WTC11 (cell line): ENCODE measurements at regions not wholly inside any gene's neighbourhood (a gene's known extent, or its start where the extent isn't known, plus 50 kb on each side); places are given as distances from the start of the nearest gene placed in this dataset.

Source experiments
- ATAC-seq: fragments of 200-7000 bp; cut with Tn5 transposase; 2 replicates; pipeline ENCODE4 v1.10.0; 2021; ENCODE audit warnings: mild to moderate bottlenecking, moderate library complexity
- CTCF ChIA-PET: fragments of 300-600 bp; sonication (Branson Sonifier 250); formaldehyde crosslinking; loops from one replicate; lab custom pipeline; 2021; ENCODE audit warnings: antibody characterized with exemption; lab: Charles Lee
- POLR2A ChIA-PET: fragments of 350-600 bp; sonication (Branson Sonifier 250); formaldehyde crosslinking; loops from one replicate; lab custom pipeline; 2021; ENCODE audit warnings: antibody characterized with exemption; lab: Charles Lee
- DNase-seq: peaks from one replicate; pipeline ENCODE4 v3.0.0; 2021; ENCODE audit warnings: low spot score
- H3K27ac Mint-ChIP-seq: 2 replicates; pipeline ENCODE4 v1.8.0; 2021; ENCODE audit warnings: mixed read lengths
- H3K27me3 Mint-ChIP-seq: 2 replicates; pipeline ENCODE4 v1.8.0; 2021; ENCODE audit warnings: low read depth, mild to moderate bottlenecking, moderate library complexity, mixed read lengths
- H3K36me3 Mint-ChIP-seq: 2 replicates; pipeline ENCODE4 v1.8.0; 2021; ENCODE audit warnings: mixed read lengths
- H3K4me1 Mint-ChIP-seq: 2 replicates; pipeline ENCODE4 v1.8.0; 2022; ENCODE audit warnings: mixed read lengths
- H3K4me3 Mint-ChIP-seq: 2 replicates; pipeline ENCODE4 v1.8.0; 2021; ENCODE audit warnings: mild to moderate bottlenecking, moderate library complexity, mixed read lengths
- H3K9me3 Mint-ChIP-seq: 2 replicates; pipeline ENCODE4 v1.8.0; 2021; ENCODE audit warnings: mixed read lengths
- CBFB ChIP-seq: sonication (generic); formaldehyde crosslinking; IDR thresholded peaks from 2 replicates; pipeline ENCODE4 v1.8.1; 2022; ENCODE audit warnings: mild to moderate bottlenecking, low read depth, missing genetic modification reagents
- FOXP1 ChIP-seq: sonication (generic); formaldehyde crosslinking; IDR thresholded peaks from 2 replicates; pipeline ENCODE4 v1.8.0; 2022; ENCODE audit warnings: missing genetic modification reagents, mild to moderate bottlenecking, moderate library complexity, borderline replicate concordance
- JAZF1 ChIP-seq: fragments of 250-450 bp; sonication (Bioruptor Pico); IDR thresholded peaks from 2 replicates; pipeline ENCODE4 v1.9.0; 2021; ENCODE audit warnings: moderate library complexity, mild to moderate bottlenecking, inconsistent platforms
- NR1H2 ChIP-seq: sonication (generic); formaldehyde crosslinking; IDR thresholded peaks from 2 replicates; pipeline ENCODE4 v1.9.0; 2021; ENCODE audit warnings: mild to moderate bottlenecking, moderate library complexity, missing genetic modification reagents
- NR3C1 ChIP-seq: sonication (generic); formaldehyde crosslinking; conservative IDR thresholded peaks from 2 replicates; pipeline ENCODE4 v1.8.1; 2023; ENCODE audit warnings: low read depth, mild to moderate bottlenecking, missing genetic modification reagents
- TP53 ChIP-seq: sonication (generic); formaldehyde crosslinking; IDR thresholded peaks from 2 replicates; pipeline ENCODE4 v1.8.1; 2023; ENCODE audit warnings: mild to moderate bottlenecking, missing genetic modification reagents
- ZNF263 ChIP-seq: sonication (generic); formaldehyde crosslinking; IDR thresholded peaks from 2 replicates; pipeline ENCODE4 v1.8.1; 2022; ENCODE audit warnings: low read depth, mild to moderate bottlenecking, moderate library complexity, missing genetic modification reagents
- ZNF671 ChIP-seq: fragments of 250-450 bp; sonication (Bioruptor Pico); IDR thresholded peaks from 2 replicates; pipeline ENCODE4 v1.8.0; 2021; ENCODE audit warnings: mild to moderate bottlenecking
- TF ChIP-seq, protein P1 (sequence below): sonication (generic); formaldehyde crosslinking; IDR thresholded peaks from 2 replicates; pipeline ENCODE4 v1.8.0; 2023; ENCODE audit warnings: missing genetic modification reagents, mild to moderate bottlenecking, borderline replicate concordance
- TF ChIP-seq, protein P2 (sequence below): sonication (generic); formaldehyde crosslinking; IDR thresholded peaks from 2 replicates; pipeline ENCODE4 v1.8.0; 2022; ENCODE audit warnings: mild to moderate bottlenecking, missing genetic modification reagents
- TF ChIP-seq, protein P3 (sequence below): fragments of 200-600 bp; IDR thresholded peaks from 2 replicates; pipeline ENCODE4 v1.8.0; 2022; ENCODE audit warnings: antibody characterized with exemption
- TF ChIP-seq, protein P4 (sequence below): sonication (generic); formaldehyde crosslinking; IDR thresholded peaks from 2 replicates; pipeline ENCODE4 v1.8.1; 2022; ENCODE audit warnings: low read depth, missing genetic modification reagents, borderline replicate concordance
- TF ChIP-seq, protein P5 (sequence below): sonication (generic); formaldehyde crosslinking; IDR thresholded peaks from 2 replicates; pipeline ENCODE4 v1.8.0; 2023; ENCODE audit warnings: mild to moderate bottlenecking, missing genetic modification reagents

DNA sequence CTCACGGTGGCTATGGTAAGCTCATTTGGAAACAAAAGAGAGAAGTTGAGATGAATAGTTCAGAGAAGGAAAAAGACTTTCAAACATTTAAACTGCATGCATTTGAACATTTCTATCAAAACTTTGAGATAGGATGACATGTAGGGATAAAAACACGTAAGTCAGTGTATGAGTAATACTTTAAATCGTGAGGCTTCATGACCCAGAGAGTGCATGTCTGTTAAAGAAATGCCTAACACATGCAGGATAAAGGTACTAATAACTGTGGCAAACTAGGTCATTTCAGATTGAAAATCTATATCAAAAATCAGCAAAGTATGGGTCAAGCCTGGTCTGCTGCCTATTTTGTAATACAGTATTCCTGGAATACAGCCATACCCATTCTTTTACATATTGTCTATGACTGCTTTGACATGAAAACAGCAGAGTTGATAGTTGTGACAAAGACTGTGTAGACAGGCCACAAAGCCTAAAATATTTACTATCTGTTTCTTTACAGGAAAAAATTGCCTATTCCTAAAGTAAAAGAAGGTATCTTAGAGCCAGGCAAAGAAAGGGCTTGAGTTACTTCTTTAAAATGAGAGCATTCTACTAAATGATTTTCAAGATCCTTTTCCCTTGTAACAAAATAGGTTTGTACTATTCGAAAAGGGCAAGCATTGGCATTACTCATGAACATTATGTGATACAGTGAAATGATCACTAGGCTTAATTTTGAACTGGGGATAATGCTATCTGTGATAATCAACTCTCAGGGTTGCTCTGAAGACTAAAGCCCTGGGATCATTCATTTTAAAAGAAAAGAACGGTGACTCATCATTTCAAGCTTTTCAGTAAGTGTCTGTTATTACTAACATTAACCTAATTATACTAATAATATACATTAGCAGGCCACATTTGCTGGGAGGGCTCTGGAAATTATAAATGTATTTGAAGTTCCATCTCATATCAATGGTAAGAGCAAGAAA, 185.9 kb downstream of the CRPPA start (continued):
- TF ChIP-seq, protein P1, sequence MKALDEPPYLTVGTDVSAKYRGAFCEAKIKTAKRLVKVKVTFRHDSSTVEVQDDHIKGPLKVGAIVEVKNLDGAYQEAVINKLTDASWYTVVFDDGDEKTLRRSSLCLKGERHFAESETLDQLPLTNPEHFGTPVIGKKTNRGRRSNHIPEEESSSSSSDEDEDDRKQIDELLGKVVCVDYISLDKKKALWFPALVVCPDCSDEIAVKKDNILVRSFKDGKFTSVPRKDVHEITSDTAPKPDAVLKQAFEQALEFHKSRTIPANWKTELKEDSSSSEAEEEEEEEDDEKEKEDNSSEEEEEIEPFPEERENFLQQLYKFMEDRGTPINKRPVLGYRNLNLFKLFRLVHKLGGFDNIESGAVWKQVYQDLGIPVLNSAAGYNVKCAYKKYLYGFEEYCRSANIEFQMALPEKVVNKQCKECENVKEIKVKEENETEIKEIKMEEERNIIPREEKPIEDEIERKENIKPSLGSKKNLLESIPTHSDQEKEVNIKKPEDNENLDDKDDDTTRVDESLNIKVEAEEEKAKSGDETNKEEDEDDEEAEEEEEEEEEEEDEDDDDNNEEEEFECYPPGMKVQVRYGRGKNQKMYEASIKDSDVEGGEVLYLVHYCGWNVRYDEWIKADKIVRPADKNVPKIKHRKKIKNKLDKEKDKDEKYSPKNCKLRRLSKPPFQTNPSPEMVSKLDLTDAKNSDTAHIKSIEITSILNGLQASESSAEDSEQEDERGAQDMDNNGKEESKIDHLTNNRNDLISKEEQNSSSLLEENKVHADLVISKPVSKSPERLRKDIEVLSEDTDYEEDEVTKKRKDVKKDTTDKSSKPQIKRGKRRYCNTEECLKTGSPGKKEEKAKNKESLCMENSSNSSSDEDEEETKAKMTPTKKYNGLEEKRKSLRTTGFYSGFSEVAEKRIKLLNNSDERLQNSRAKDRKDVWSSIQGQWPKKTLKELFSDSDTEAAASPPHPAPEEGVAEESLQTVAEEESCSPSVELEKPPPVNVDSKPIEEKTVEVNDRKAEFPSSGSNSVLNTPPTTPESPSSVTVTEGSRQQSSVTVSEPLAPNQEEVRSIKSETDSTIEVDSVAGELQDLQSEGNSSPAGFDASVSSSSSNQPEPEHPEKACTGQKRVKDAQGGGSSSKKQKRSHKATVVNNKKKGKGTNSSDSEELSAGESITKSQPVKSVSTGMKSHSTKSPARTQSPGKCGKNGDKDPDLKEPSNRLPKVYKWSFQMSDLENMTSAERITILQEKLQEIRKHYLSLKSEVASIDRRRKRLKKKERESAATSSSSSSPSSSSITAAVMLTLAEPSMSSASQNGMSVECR (CRISPR knock-in tag): no peak
- no peak for TF ChIP-seq CBFB (CRISPR knock-in tag)
- TF ChIP-seq, protein P2, sequence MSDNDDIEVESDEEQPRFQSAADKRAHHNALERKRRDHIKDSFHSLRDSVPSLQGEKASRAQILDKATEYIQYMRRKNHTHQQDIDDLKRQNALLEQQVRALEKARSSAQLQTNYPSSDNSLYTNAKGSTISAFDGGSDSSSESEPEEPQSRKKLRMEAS: no peak
- TF ChIP-seq, protein P3, sequence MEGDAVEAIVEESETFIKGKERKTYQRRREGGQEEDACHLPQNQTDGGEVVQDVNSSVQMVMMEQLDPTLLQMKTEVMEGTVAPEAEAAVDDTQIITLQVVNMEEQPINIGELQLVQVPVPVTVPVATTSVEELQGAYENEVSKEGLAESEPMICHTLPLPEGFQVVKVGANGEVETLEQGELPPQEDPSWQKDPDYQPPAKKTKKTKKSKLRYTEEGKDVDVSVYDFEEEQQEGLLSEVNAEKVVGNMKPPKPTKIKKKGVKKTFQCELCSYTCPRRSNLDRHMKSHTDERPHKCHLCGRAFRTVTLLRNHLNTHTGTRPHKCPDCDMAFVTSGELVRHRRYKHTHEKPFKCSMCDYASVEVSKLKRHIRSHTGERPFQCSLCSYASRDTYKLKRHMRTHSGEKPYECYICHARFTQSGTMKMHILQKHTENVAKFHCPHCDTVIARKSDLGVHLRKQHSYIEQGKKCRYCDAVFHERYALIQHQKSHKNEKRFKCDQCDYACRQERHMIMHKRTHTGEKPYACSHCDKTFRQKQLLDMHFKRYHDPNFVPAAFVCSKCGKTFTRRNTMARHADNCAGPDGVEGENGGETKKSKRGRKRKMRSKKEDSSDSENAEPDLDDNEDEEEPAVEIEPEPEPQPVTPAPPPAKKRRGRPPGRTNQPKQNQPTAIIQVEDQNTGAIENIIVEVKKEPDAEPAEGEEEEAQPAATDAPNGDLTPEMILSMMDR: no peak
- TF ChIP-seq, protein P4, sequence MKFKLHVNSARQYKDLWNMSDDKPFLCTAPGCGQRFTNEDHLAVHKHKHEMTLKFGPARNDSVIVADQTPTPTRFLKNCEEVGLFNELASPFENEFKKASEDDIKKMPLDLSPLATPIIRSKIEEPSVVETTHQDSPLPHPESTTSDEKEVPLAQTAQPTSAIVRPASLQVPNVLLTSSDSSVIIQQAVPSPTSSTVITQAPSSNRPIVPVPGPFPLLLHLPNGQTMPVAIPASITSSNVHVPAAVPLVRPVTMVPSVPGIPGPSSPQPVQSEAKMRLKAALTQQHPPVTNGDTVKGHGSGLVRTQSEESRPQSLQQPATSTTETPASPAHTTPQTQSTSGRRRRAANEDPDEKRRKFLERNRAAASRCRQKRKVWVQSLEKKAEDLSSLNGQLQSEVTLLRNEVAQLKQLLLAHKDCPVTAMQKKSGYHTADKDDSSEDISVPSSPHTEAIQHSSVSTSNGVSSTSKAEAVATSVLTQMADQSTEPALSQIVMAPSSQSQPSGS (CRISPR knock-in tag): no peak
- TF ChIP-seq JAZF1: no peak
- no peak for TF ChIP-seq NR1H2
- TF ChIP-seq, protein P5, sequence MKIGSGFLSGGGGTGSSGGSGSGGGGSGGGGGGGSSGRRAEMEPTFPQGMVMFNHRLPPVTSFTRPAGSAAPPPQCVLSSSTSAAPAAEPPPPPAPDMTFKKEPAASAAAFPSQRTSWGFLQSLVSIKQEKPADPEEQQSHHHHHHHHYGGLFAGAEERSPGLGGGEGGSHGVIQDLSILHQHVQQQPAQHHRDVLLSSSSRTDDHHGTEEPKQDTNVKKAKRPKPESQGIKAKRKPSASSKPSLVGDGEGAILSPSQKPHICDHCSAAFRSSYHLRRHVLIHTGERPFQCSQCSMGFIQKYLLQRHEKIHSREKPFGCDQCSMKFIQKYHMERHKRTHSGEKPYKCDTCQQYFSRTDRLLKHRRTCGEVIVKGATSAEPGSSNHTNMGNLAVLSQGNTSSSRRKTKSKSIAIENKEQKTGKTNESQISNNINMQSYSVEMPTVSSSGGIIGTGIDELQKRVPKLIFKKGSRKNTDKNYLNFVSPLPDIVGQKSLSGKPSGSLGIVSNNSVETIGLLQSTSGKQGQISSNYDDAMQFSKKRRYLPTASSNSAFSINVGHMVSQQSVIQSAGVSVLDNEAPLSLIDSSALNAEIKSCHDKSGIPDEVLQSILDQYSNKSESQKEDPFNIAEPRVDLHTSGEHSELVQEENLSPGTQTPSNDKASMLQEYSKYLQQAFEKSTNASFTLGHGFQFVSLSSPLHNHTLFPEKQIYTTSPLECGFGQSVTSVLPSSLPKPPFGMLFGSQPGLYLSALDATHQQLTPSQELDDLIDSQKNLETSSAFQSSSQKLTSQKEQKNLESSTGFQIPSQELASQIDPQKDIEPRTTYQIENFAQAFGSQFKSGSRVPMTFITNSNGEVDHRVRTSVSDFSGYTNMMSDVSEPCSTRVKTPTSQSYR (CRISPR knock-in tag): no peak
- TF ChIP-seq TP53 (CRISPR knock-in tag): no peak
- TF ChIP-seq ZNF671 (CRISPR knock-in tag): no peak

DNA sequence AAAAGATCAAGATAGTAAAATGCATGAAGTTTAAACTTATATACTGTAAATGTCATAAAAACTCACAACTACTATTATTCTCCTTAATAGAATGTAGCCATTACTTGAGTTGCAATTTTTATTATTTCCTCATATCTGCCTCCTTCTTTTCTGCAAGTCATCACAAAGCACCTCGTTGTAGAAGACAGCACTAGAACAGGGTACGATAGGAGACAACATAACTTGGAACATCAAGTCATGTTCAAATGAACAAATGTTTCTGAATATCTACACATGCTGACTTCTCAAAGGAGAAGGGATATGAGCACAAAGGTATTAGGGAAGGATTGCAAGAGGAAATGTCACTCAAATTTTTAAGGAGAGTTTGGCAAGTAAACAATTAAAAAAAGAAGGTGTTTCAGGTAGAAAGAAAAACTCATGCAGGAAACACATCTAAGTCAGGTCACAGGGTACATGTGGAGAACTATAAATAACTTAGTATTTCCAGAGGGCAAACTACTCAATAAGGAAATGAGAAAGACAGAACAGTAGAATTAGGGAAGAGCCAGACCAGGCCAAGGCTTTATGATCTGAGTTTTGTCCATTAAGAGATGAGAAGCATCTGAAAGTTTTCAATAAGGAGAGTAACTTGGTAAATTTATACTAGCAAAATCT, 186.7 kb downstream of the CRPPA start:
- Mint-ChIP-seq H3K27me3 (no peaks in the 10 kb centered on the region), H3K4me3 (no peak overlapping the region), H3K9me3 (peaks cover 32% of the 10 kb centered on the region), H3K4me1 (no peaks in the 10 kb centered on the region), H3K36me3 (peaks cover 14% of the 10 kb centered on the region), H3K27ac (peak overlapping the region; percentile 51; the same call in 1 of the 2 replicates)
- TF ChIP-seq ZNF263 (CRISPR knock-in tag): no peak
- no peak for TF ChIP-seq FOXP1 (CRISPR knock-in tag)
- TF ChIP-seq NR3C1: no peak
- DNase-seq (no peak), ATAC-seq (no peak)
- POLR2A ChIA-PET: no interaction called here
- CTCF ChIA-PET: no interaction called here
